ENCODE measurements at regions not wholly inside any gene's neighbourhood (a gene's known extent, or its start where the extent isn't known, plus 50 kb on each side); places are given as distances from the start of the nearest gene placed in this dataset.

GRCh38 chr1:34602907-34603306 is 151.9 kb upstream of the GJB5 start:
- TF ChIP-seq EZH2 (IDR thresholded peaks at IDR 0.05; ENCODE audit: borderline replicate concordance, low read length): no peak
- TF ChIP-seq CTCF (IDR thresholded peaks at IDR 0.05; ENCODE audit: low read length): no peak
- Histone ChIP-seq H3K4me1 (ENCODE audit: insufficient read depth, low read length, severe bottlenecking) (no peaks in the 10 kb centered on the region), H3K79me2 (ENCODE audit: insufficient read depth, low read length) (no peaks in the 10 kb centered on the region), H3K9me2 (ENCODE audit: low read depth, low read length) (no peaks in the 10 kb centered on the region), H3K9ac (ENCODE audit: low read length) (no peak overlapping the region), H3K27me3 (ENCODE audit: insufficient read depth, low read length) (no peaks in the 10 kb centered on the region), H3K27ac (ENCODE audit: low read depth, low read length, poor library complexity, severe bottlenecking) (no peak overlapping the region), H4K20me1 (ENCODE audit: insufficient read depth, low read length) (no peaks in the 10 kb centered on the region), H3F3A (ENCODE audit: insufficient read depth, low read length) (no peaks in the 10 kb centered on the region), H3K4me2 (ENCODE audit: low read length) (no peak overlapping the region), H3K4me3 (ENCODE audit: low read depth, low read length, poor library complexity, severe bottlenecking) (no peak overlapping the region), H3K36me3 (ENCODE audit: insufficient read depth, low read length) (no peaks in the 10 kb centered on the region), H2AFZ (ENCODE audit: low read length) (no peak overlapping the region), H3K9me3 (ENCODE audit: low read length) (no peaks in the 10 kb centered on the region)

- Histone ChIP-seq H3K36me3 (ENCODE audit: insufficient read depth, low read length) (no peaks in the 10 kb centered on the region), H2AFZ (ENCODE audit: low read length) (no peak overlapping the region), H3K27me3 (ENCODE audit: insufficient read depth, low read length) (no peaks in the 10 kb centered on the region), H3F3A (ENCODE audit: insufficient read depth, low read length) (no peaks in the 10 kb centered on the region), H4K20me1 (ENCODE audit: insufficient read depth, low read length) (no peaks in the 10 kb centered on the region), H3K9ac (ENCODE audit: low read length) (no peak overlapping the region), H3K9me3 (ENCODE audit: low read length) (no peaks in the 10 kb centered on the region), H3K4me1 (ENCODE audit: insufficient read depth, low read length, severe bottlenecking) (no peaks in the 10 kb centered on the region), H3K27ac (ENCODE audit: low read depth, low read length, poor library complexity, severe bottlenecking) (no peak overlapping the region), H3K4me2 (ENCODE audit: low read length) (no peak overlapping the region), H3K9me2 (ENCODE audit: low read depth, low read length) (no peaks in the 10 kb centered on the region), H3K79me2 (ENCODE audit: insufficient read depth, low read length) (no peaks in the 10 kb centered on the region), H3K4me3 (ENCODE audit: low read depth, low read length, poor library complexity, severe bottlenecking) (no peak overlapping the region)
- TF ChIP-seq CTCF (IDR thresholded peaks at IDR 0.05; ENCODE audit: low read length) (no peak), EZH2 (IDR thresholded peaks at IDR 0.05; ENCODE audit: borderline replicate concordance, low read length) (no peak)
Measured at GRCh38 chr1:34603594-34603993, 151.3 kb upstream of the GJB5 start.

- Histone ChIP-seq H3K9me2 (ENCODE audit: low read depth, low read length) (no peaks in the 10 kb centered on the region), H3K36me3 (ENCODE audit: insufficient read depth, low read length) (no peaks in the 10 kb centered on the region), H3K4me1 (ENCODE audit: insufficient read depth, low read length, severe bottlenecking) (no peaks in the 10 kb centered on the region), H3K4me2 (ENCODE audit: low read length) (no peak overlapping the region), H4K20me1 (ENCODE audit: insufficient read depth, low read length) (no peaks in the 10 kb centered on the region), H3K27ac (ENCODE audit: low read depth, low read length, poor library complexity, severe bottlenecking) (no peak overlapping the region), H3F3A (ENCODE audit: insufficient read depth, low read length) (no peaks in the 10 kb centered on the region), H3K9me3 (ENCODE audit: low read length) (no peaks in the 10 kb centered on the region), H3K27me3 (ENCODE audit: insufficient read depth, low read length) (no peaks in the 10 kb centered on the region), H3K79me2 (ENCODE audit: insufficient read depth, low read length) (no peaks in the 10 kb centered on the region), H3K4me3 (ENCODE audit: low read depth, low read length, poor library complexity, severe bottlenecking) (no peak overlapping the region), H3K9ac (ENCODE audit: low read length) (no peak overlapping the region), H2AFZ (ENCODE audit: low read length) (no peak overlapping the region)
- TF ChIP-seq EZH2 (IDR thresholded peaks at IDR 0.05; ENCODE audit: borderline replicate concordance, low read length) (no peak), CTCF (IDR thresholded peaks at IDR 0.05; ENCODE audit: low read length) (no peak)
Measured at GRCh38 chr1:34606504-34606903, 148.3 kb upstream of the GJB5 start.
